ENCODE measurements at regions not wholly inside any gene's neighbourhood (a gene's known extent, or its start where the extent isn't known, plus 50 kb on each side); places are given as distances from the start of the nearest gene placed in this dataset.
A peak's percentile ranks its signal among the peaks of the same experiment; 100 is the strongest.

- Histone ChIP-seq H3K4me1 (no peaks in the 10 kb centered on the region), H3K4me2 (no peak overlapping the region), H3K9me3 (no peaks in the 10 kb centered on the region), H3K4me3 (no peak overlapping the region), H3K27ac (no peak overlapping the region)
- TF ChIP-seq NFE2L2 (conservative IDR thresholded peaks at IDR 0.05; ENCODE audit: low read length) (no peak), RCOR1 (IDR thresholded peaks at IDR 0.05; ENCODE audit: low read depth, low read length) (no peak), ZC3H11A (IDR thresholded peaks at IDR 0.05) (no peak), REST (IDR thresholded peaks at IDR 0.05) (no peak), NPAS2 (CRISPR knock-in tag; IDR thresholded peaks at IDR 0.05; ENCODE audit: borderline replicate concordance) (no peak), EHMT2 (IDR thresholded peaks at IDR 0.05; ENCODE audit: low read depth) (no peak), HDAC2 (IDR thresholded peaks at IDR 0.05) (no peak), RAD21 (conservative IDR thresholded peaks at IDR 0.05 in 1 of 2, IDR thresholded peaks at IDR 0.05 in 1 of 2) (no peak), SMC3 (IDR thresholded peaks at IDR 0.05) (no peak), MYC (IDR thresholded peaks at IDR 0.05; ENCODE audit: borderline replicate concordance, low read length) (no peak), CHD4 (IDR thresholded peaks at IDR 0.05; ENCODE audit: borderline replicate concordance) (no peak), JUNB (IDR thresholded peaks at IDR 0.05) (no peak), JUN (IDR thresholded peaks at IDR 0.05) (no peak), EHF (CRISPR knock-in tag; IDR thresholded peaks at IDR 0.05) (no peak)
- TF ChIP-seq, protein P1, sequence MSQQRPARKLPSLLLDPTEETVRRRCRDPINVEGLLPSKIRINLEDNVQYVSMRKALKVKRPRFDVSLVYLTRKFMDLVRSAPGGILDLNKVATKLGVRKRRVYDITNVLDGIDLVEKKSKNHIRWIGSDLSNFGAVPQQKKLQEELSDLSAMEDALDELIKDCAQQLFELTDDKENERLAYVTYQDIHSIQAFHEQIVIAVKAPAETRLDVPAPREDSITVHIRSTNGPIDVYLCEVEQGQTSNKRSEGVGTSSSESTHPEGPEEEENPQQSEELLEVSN (IDR thresholded peaks at IDR 0.05; ENCODE audit: borderline replicate concordance, low read depth), result no peak
- TF ChIP-seq, protein P2, sequence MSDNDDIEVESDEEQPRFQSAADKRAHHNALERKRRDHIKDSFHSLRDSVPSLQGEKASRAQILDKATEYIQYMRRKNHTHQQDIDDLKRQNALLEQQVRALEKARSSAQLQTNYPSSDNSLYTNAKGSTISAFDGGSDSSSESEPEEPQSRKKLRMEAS (IDR thresholded peaks at IDR 0.05), result no peak
- TF ChIP-seq, protein P3, sequence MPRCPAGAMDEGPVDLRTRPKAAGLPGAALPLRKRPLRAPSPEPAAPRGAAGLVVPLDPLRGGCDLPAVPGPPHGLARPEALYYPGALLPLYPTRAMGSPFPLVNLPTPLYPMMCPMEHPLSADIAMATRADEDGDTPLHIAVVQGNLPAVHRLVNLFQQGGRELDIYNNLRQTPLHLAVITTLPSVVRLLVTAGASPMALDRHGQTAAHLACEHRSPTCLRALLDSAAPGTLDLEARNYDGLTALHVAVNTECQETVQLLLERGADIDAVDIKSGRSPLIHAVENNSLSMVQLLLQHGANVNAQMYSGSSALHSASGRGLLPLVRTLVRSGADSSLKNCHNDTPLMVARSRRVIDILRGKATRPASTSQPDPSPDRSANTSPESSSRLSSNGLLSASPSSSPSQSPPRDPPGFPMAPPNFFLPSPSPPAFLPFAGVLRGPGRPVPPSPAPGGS (IDR thresholded peaks at IDR 0.05), result no peak
- ATAC-seq, result no peak
- no peak for FAIRE-seq
- 85% methylated on average over 10 of the region's 10 CpGs for WGBS (ENCODE audit: missing lambda C conversion rate)
- ChIA-PET POLR2A (no interaction called here), CTCF (no interaction called here)
- no peak for DNase-seq (ENCODE audit: low read depth in 1 of 2, low spot score in 1 of 2)
Observed at GRCh38 chr2:226011716-226012450, 612.4 kb downstream of the NYAP2 start.

- H3K9me3 ChIP-seq, result no peaks in the 10 kb centered on the region
- ATAC-seq (peak; percentile 84 to 85), FAIRE-seq (no peak), DNase-seq (ENCODE audit: low read depth in 1 of 2, low spot score in 1 of 2) (peak; percentile 26 to 83)
- H3K27ac ChIP-seq, result no peak overlapping the region
- ChIA-PET POLR2A (no interaction called here), CTCF (no interaction called here)
- 54% methylated on average over 2 of the region's 2 CpGs for WGBS (ENCODE audit: missing lambda C conversion rate)
- no peak for TF ChIP-seq RCOR1 (IDR thresholded peaks at IDR 0.05; ENCODE audit: low read depth, low read length)
- TF ChIP-seq MAFK (IDR thresholded peaks at IDR 0.05; ENCODE audit: partially characterized antibody), result peak; percentile 48
- H3K4me3 ChIP-seq, result no peak overlapping the region
- 0 out of 3 replicates have a peak overlapping the region, but pooled peaks have one; percentile 13 for H3K4me2 ChIP-seq
- H3K4me1 ChIP-seq, result no peaks in the 10 kb centered on the region
Observed at GRCh38 chr2:226002438-226002837, 602.9 kb downstream of the NYAP2 start.

DNA sequence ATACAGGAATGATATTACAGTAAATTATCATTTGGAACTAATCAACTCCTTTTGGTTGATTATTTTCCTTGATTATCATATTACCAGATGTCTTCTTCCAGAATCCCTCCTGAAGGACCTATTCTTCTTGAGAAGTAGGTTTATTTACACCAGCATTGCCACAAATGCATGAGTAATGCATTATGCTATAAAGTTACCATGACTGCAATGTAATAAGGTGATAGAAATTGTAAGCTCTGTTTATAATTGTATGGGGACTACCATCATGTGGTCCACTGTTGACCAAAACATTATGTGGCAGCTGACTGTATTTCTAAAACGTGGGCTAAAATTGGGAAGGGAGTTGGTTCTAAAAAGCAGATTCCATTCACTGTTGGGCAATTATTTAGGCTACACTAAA lies 602.2 kb downstream of the NYAP2 start:
- FAIRE-seq (no peak), ATAC-seq (no peak), DNase-seq (ENCODE audit: low read depth in 1 of 2, low spot score in 1 of 2) (no peak)
- Histone ChIP-seq H3K4me1 (no peaks in the 10 kb centered on the region), H3K27ac (no peak overlapping the region), H3K4me3 (no peak overlapping the region), H3K4me2 (no peak overlapping the region), H3K9me3 (no peaks in the 10 kb centered on the region)
- POLR2A ChIA-PET, result no interaction called here
- CTCF ChIA-PET, result no interaction called here
- 68% methylated on average over 1 of the region's 1 CpG for WGBS (ENCODE audit: missing lambda C conversion rate)
- no peak for TF ChIP-seq FOSB (CRISPR knock-in tag; IDR thresholded peaks at IDR 0.05)
- no peak for TF ChIP-seq CHD4 (IDR thresholded peaks at IDR 0.05; ENCODE audit: borderline replicate concordance)
- no peak for TF ChIP-seq TP53 (CRISPR knock-in tag; IDR thresholded peaks at IDR 0.05)
- TF ChIP-seq POLR2AphosphoS2 (conservative IDR thresholded peaks at IDR 0.05; ENCODE audit: low read length), result no peak
- no peak for TF ChIP-seq MAZ (IDR thresholded peaks at IDR 0.05; ENCODE audit: borderline replicate concordance, low read depth, low read length)
- TF ChIP-seq ZSCAN20 (CRISPR knock-in tag; IDR thresholded peaks at IDR 0.05), result no peak
- TF ChIP-seq HES2 (IDR thresholded peaks at IDR 0.05), result no peak
- TF ChIP-seq MAFK (IDR thresholded peaks at IDR 0.05; ENCODE audit: partially characterized antibody), result no peak
- no peak for TF ChIP-seq ZNF302 (CRISPR knock-in tag; IDR thresholded peaks at IDR 0.05)
- no peak for TF ChIP-seq GATA3 (IDR thresholded peaks at IDR 0.05; ENCODE audit: borderline replicate concordance)
- TF ChIP-seq, protein P1 (IDR thresholded peaks at IDR 0.05; ENCODE audit: borderline replicate concordance, low read depth), result no peak
- TF ChIP-seq, protein P4, sequence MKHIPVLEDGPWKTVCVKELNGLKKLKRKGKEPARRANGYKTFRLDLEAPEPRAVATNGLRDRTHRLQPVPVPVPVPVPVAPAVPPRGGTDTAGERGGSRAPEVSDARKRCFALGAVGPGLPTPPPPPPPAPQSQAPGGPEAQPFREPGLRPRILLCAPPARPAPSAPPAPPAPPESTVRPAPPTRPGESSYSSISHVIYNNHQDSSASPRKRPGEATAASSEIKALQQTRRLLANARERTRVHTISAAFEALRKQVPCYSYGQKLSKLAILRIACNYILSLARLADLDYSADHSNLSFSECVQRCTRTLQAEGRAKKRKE (CRISPR knock-in tag; IDR thresholded peaks at IDR 0.05; ENCODE audit: low read depth), result no peak

All from A549 (cell line).